ENCODE measurements at regions not wholly inside any gene's neighbourhood (a gene's known extent, or its start where the extent isn't known, plus 50 kb on each side); places are given as distances from the start of the nearest gene placed in this dataset.
"Not testable (repeated sequence)": the region's sequence is repeated elsewhere in the genome, so short reads cannot be mapped to it uniquely, and the experiment has no call there.

DNA sequence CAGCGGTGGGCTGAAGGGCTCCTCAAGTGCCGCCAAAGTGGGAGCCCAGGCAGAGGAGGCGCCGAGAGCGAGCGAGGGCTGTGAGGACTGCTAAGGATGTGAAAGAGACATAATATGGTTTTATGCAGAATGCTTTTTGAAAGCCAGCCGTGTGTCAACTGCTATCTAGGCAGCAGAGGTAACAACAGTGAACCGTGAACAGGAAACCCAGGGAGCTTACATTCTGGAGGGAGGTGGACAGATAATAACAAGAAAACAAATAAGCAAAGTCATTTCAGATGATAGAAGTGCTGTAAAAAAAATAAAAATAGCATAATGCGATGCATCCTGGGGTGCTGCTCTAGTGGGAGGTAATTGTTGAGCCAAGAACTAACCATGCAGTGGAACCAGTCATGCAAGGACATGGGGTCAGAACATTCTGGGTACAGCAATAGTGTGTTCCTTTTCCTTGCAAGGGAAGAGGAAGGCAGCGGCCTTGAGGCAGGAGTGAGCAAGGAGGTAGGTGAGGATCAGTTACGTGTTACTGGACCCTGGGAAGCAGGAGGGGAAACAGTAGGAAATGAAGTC lies 134.4 kb upstream of the TMEM170B start:
- DNase-seq = no peak

- DNase-seq = not testable (repeated sequence)
Observed at GRCh38 chr6:11402581-11402980, 135.0 kb upstream of the TMEM170B start.

DNA sequence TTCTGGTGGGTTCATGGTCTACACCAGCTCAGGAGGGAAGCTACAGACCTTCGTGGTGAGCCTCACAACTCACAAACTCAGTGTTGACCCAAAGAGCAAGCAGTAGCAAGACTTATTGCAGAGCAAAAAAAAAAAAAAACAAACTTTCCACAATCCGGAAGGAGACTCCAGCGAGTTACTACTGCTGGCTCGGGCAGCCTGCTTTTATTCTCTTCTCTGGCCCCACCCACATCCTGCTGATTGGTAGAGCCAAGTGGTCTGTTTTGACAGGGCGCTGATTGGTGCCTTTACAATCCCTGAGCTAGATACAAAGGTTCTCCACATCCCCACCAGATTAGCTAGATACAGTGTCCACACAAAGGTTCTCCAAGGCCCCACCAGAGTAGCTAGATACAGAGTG lies 135.6 kb upstream of the TMEM170B start:
- not testable (repeated sequence) for DNase-seq

- DNase-seq = no peak
Observed at GRCh38 chr6:11398451-11399326, 138.9 kb upstream of the TMEM170B start.

GRCh38 chr6:11397622-11398450 lies 139.7 kb upstream of the TMEM170B start:
- no peak for DNase-seq

GRCh38 chr6:11396860-11397259 lies 140.7 kb upstream of the TMEM170B start:
- DNase-seq = no peak

GRCh38 chr6:11393713-11394627 lies 143.6 kb upstream of the TMEM170B start:
- DNase-seq = no peak

DNA sequence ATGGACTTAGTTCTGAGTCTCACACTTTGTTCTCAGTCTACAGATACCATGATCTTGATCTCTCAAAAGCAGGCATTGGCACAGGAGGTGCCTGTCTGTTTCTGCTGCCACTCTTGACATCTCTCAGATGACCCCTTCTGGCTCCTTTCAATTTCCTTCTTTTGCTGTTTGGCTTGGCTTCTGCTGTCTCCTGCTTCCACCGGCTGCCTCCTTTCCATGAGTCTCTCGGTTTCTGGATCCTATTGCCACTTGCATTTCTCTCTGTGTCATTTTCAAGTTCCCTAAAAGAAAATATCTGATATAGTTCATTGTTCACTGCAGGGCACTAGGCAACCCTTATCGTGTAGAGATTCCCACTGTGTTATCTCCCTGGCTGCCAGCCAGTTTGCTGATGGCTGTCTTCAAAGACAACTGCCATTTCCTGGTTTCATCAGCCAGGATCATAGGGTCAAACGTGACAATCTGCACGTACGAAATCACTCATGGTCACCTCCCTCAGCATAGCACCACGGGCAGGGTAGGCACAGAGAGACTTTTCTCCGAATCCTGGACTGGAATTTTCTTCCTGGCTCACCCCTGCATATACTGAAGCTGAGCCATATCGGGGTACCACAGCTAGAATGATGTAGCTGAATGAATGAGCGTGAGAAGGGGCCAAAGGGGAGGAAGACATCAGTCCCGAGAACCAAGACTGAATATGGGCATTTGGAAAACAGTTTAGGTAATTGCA lies 144.6 kb upstream of the TMEM170B start:
- peak; percentile 89 for DNase-seq

- DNase-seq = no peak
Observed at GRCh38 chr6:11391934-11392777, 145.4 kb upstream of the TMEM170B start.

DNA sequence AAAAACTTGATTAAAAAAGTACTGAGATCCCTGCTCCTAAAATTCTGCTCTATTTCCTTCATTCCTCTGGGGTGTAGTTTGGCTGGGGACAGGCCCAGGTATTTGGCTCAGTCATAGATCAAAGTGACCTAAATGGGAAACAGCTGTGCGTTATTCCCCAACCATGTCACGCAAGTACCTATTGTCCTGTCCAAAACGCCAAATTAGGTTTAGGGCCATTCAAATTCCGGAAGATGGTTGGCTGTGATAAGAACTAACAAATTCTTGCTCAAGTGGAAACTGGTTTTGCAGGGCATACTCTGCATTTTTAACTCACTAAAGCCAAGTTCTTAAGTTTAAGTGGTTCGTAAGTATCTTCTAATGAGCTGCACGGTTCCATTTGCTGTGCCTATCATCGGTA lies 147.6 kb upstream of the TMEM170B start:
- no peak for DNase-seq

- no peak for DNase-seq
Observed at GRCh38 chr6:11388983-11389944, 148.3 kb upstream of the TMEM170B start.

- no peak for DNase-seq
Observed at GRCh38 chr6:11387707-11388430, 149.7 kb upstream of the TMEM170B start.

DNA sequence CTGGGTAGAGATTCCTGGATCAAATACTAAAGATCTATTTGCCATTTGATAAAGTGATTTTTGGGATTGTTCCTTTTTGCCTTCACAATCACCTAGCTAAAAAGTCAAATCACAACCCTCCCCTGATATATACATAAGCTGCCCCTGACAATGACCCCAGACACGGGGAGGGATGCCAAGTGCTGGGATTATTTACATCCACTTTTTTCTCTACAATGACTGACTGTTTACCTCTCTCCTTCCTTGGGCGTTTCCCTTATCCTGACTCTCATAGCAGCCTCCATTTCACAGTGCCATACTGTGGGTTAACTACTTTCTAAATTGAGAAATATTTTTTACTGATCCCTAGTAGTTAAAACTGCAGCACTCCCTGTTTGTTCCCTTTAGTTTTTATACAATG lies 150.8 kb upstream of the TMEM170B start:
- peak; percentile 72 for DNase-seq

DNA sequence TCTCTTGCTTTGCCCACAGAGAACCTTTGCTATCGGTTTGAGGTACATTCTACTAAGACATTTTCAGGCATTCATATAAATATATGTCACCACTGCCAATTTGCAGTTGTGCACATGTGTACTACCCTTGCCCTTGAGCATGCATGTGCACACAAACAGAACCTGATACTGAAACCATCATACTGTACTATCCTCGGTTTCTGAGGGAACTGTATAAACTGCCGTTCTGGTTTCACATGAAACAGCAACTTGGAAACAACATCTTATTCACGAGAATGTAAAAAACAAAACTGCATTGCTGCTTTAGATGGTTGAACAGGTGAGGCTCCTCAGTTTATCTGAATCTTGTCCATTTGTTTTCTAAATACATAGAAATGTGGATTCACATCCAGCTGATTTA lies 151.2 kb upstream of the TMEM170B start:
- no peak for DNase-seq

GRCh38 chr6:11384531-11385309 lies 152.3 kb upstream of the NEDD9 start:
- no peak for DNase-seq

DNA sequence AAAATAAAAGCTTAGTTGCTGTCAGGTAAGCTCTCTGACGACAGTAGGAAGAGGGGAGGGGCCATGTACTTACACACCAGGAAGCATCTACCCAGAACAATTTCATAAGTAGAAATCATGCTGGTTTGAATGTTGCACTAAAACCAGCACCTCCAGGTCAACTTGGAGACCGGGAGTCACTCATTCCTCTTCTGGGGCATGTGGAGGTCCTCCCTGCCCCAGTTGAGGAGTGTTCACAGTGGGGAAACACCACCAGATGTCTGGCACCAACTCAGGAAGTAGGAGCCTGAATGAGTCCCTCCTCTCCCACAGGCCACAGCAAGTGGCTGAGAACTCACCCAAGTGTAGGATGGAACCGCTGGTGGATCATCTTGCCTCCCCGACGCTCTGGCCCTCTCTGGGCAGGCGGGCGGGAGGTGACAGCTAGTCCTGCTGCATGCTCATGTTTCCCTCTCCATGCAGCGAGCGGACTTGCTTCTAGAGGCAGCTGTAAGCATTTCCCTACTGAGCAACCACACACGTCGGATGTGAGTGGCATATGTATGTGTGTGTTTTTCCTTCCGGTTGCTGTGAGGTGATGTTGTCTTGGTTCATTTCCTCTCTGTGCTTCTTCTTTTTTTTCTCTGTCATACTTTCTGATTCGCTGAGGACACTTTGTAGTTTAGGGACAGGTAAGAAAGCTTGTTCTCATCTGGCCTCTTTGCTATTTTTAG lies 149.5 kb upstream of the NEDD9 start:
- DNase-seq = no peak

DNA sequence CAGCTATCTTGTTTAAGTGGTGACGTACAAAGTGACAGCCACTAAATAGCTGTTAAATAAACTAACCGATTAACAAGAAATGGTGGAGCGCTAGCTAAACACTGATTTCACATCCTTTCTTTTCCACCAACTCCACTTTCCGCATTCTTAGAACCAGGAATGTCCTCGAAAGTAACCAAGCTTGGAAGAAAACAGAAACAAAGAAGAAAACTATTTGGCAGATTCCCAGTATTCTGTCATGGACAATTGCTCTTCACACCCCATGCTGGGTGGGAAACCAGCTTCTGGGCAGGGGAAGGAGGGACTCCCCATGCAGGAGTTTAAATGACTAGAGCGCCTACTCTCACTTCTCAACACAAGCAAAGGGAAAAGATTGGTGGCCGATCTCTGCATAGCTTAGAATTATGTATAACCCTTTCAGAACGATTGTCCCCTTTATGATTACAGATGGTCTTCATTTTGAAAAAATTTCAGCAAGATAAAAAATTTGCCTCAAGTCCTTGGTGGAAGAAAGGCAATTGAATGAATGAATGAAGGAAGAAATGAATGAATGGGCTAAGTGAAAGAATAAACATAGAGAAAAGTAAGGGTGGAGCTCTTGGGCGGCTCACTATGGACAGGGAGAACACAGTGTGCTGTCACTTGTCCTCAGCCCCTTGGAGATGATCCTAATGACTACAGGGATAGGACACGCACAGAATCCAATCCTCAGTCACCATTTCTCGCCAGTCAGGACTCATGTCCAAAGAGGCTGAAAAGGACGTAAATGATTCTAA lies 148.7 kb upstream of the NEDD9 start:
- DNase-seq = no peak
